ENCODE measurements at regions not wholly inside any gene's neighbourhood (a gene's known extent, or its start where the extent isn't known, plus 50 kb on each side); places are given as distances from the start of the nearest gene placed in this dataset.

DNA sequence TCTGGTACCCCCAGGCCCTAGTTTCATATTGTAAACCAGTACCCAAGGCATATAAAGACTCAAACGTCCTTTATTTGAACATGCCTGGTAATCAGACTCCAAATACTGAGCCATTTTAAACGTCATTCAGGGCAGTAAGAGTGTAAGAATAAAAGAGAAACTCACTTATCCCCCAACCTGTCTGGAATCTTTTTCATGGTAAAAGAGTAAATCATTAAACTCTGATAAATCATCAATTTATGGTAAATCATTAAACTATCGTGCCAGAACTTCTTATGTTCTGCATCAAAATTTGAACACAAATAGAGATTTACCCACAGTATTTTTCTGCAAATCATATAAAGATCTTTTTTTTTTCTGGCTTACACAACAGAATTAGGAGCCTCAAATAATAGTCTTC, 734.3 kb upstream of the POT1 start:
- TF ChIP-seq, protein P1, sequence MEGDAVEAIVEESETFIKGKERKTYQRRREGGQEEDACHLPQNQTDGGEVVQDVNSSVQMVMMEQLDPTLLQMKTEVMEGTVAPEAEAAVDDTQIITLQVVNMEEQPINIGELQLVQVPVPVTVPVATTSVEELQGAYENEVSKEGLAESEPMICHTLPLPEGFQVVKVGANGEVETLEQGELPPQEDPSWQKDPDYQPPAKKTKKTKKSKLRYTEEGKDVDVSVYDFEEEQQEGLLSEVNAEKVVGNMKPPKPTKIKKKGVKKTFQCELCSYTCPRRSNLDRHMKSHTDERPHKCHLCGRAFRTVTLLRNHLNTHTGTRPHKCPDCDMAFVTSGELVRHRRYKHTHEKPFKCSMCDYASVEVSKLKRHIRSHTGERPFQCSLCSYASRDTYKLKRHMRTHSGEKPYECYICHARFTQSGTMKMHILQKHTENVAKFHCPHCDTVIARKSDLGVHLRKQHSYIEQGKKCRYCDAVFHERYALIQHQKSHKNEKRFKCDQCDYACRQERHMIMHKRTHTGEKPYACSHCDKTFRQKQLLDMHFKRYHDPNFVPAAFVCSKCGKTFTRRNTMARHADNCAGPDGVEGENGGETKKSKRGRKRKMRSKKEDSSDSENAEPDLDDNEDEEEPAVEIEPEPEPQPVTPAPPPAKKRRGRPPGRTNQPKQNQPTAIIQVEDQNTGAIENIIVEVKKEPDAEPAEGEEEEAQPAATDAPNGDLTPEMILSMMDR (IDR thresholded peaks at IDR 0.05; ENCODE audit: low read depth, low read length) = no peak
- no peak overlapping the region for H3K4me3 ChIP-seq (replicated peaks in 1 of 2; ENCODE audit: low read depth in 2 of 2, low read length in 2 of 2)
- no peak for DNase-seq (ENCODE audit: low read depth in 2 of 2)

DNA sequence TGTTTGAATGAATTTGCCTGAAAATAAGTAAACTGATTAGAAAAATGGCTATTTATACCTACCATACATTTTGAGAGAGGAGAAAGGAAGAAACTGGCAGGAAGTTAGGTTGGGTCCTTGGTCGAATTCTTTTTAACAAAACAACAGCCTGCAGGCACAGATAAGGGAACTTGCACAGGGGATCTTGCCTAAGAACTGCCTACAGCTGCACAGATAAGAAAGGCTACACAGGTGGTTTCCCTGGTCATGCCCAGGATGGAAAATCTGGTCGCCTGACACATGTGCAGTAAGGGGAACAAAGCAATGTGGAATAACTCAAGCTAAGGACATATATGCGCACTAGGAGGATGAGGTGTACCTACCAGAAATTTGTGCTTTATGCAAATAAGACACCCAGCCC, 732.1 kb upstream of the POT1 start:
- H3K4me3 ChIP-seq (replicated peaks in 1 of 2; ENCODE audit: low read depth in 2 of 2, low read length in 2 of 2) = no peak overlapping the region
- no peak for DNase-seq (ENCODE audit: low read depth in 2 of 2)
- TF ChIP-seq, protein P1 (IDR thresholded peaks at IDR 0.05; ENCODE audit: low read depth, low read length) = no peak

DNA sequence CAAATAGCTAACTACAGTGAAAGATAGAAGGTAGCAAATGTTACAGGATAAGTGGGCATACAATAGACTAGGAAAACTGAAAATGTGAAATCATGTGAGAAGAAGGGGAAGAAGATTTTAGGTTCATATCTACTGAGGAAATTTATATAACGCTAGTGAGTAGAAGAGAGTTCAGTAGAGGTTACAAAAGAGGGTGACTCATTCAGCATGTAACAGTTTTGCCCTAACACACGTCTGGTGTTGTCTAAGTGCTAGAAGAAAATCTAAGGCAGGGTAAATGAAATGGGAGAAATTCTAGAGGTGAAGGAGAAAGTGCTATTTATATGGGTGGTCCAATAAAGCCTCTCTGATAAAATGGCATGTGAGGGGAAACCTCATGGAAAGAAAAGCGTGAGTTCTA, 731.4 kb upstream of the POT1 start:
- no peak for DNase-seq (ENCODE audit: low read depth in 2 of 2)
- H3K4me3 ChIP-seq (replicated peaks in 1 of 2; ENCODE audit: low read depth in 2 of 2, low read length in 2 of 2) = no peak overlapping the region
- TF ChIP-seq, protein P1 (IDR thresholded peaks at IDR 0.05; ENCODE audit: low read depth, low read length) = no peak

DNA sequence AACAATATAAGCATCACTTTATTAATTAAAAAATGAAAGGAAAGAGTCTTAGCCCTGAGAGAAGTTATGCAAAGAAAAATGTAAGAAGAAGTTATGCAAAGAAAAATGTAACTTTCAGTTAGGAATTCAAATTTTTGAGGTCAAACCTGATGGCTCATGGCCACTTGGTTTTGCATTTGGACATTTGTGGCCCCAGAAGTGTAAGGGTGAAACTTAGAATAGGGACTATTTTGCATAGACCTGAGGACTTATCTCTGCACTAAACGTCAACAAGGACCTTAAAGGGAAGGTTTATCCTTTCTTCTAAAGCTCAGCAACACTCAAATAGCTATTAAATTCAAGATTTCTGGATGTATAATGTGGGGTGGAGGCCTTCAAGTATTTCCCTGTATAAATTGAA, 724.5 kb upstream of the POT1 start:
- TF ChIP-seq, protein P1 (IDR thresholded peaks at IDR 0.05; ENCODE audit: low read depth, low read length) = no peak
- DNase-seq (ENCODE audit: low read depth in 2 of 2) = no peak
- no peak overlapping the region for H3K4me3 ChIP-seq (replicated peaks in 1 of 2; ENCODE audit: low read depth in 2 of 2, low read length in 2 of 2)

DNA sequence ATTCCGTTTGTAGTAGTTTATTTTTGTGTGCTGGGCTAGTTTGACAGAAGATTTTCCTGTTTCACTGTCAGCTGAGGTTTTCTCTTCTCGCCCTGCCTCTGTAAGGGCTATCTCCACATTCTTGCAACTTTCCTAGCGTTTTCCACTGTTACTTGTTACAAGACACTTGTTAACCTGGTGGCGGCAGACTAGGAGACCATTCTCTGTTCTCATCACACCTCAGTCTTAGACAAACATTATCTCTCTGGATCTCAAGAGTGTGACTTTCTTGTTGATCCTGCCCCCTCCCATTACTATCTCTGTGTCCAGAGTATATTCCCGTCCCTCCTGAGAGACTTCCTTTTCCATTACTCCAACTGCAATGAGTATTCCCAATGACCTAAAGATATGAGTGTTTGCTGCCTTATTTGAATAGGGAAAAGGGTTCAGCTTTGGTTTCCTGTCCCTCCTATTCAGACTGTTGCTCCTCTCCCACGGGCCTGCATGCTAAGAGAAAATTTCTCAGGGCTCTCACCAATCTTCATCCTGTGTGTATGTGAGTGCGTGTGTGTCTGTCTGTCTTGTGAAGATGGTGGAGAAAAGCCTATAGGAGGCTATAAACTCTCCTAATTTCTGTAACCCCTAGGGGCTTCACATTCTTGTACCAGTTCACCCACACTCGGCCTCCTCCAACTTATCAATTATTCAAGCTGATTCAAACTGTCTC, 722.4 kb upstream of the POT1 start:
- DNase-seq (ENCODE audit: low read depth in 2 of 2) = no peak
- H3K4me3 ChIP-seq (replicated peaks in 1 of 2; ENCODE audit: low read depth in 2 of 2, low read length in 2 of 2) = no peak overlapping the region
- TF ChIP-seq, protein P1 (IDR thresholded peaks at IDR 0.05; ENCODE audit: low read depth, low read length) = no peak

DNA sequence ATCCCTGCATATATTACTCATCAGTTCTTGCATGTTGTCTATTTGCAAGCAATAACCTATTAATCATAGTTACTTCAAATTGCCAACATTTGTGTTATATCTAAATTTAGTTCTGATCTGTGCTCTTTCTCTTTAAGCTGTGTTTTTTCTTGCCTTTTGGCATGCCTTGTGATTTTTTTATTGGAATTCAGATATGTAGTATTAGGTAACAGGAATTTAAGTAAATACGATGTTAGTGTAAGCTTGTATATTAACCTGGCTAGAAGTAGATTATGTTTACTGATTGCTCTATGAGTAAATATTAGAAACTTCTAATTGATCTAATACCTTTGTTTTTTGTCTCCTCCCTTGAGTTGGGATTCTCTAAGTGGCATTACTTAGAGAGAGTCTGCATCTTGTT, 718.9 kb upstream of the POT1 start:
- DNase-seq (ENCODE audit: low read depth in 2 of 2) = no peak
- H3K4me3 ChIP-seq (replicated peaks in 1 of 2; ENCODE audit: low read depth in 2 of 2, low read length in 2 of 2) = no peak overlapping the region
- TF ChIP-seq, protein P1 (IDR thresholded peaks at IDR 0.05; ENCODE audit: low read depth, low read length) = no peak

DNA sequence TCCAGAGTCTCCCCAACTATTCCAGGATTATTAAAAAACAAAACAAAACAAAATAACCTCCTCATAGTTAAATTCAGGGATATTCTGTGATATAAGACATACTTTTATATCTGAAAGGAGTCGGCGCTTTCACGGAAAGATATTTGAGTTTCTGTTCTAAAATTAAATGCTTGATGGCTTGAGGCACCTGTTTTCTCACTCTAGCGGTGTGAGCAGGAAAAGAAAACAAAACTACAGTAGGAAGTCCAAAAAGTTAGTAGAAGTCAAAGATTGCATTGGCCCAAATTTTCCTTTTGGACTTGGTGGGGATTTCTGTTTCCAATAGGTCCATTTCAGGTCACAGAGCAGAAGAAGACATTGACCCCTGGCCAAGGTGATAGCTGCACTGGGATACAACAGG, 716.1 kb upstream of the POT1 start:
- no peak for DNase-seq (ENCODE audit: low read depth in 2 of 2)

More for the DNA sequence above, 716.1 kb upstream of the POT1 start:
- no peak overlapping the region for H3K4me3 ChIP-seq (replicated peaks in 1 of 2; ENCODE audit: low read depth in 2 of 2, low read length in 2 of 2)
- TF ChIP-seq, protein P1 (IDR thresholded peaks at IDR 0.05; ENCODE audit: low read depth, low read length) = no peak

Data from cardiac fibroblast (primary cell).